ENCODE measurements at regions not wholly inside any gene's neighbourhood (a gene's known extent, or its start where the extent isn't known, plus 50 kb on each side); places are given as distances from the start of the nearest gene placed in this dataset.

DNA sequence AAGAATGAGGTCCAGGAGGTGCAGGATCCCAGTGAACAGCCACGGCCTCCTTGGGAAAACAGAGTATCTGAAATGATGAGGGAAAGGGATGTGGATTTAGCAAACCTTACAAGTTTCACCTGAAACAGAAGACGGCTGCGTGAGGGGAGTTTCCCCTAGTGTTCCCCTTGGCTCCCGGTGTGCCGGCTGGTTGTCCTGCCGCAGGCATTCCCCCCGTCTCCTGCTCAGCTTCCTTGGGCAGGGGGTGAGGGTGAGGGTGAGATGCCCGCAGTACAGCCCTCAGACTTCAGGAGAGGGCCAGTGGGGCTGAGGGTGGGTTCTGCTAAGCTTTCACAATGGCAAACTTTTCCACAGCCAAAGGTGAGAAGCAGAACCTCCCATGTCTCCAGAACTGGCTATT, 201.1 kb upstream of the SOX1 start:
- POLR2A ChIA-PET = no interaction called here

DNA sequence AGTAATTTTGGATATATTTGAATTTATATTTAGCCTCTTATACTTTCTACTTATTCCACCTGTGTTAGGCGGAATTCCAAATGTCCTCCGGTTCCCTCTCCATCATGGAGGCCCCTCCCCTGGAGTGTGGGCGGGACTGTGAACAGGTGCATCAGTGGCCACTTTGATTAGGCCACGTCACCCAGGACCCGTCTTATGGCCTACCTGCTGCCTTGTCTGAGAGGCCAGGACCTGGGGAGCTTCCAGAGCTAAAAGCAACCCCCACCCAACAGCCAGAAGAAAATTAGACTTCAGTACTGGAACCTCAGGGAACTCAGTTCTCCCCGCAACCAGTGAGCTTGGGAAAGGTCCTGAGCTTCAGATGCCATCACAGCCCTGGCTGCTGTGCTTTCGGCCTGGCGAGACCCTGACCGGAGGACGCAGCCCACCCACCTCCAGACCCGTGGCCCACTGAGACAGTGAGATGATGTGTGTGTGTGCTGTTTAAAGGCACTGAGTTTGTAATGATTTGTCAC, 200.2 kb upstream of the SOX1 start:
- no peak overlapping the region for H3K9ac ChIP-seq
- CTCF ChIA-PET = no interaction called here
- H3F3A ChIP-seq (replicated peaks; ENCODE audit: insufficient read depth) = no peaks in the 10 kb centered on the region
- no peaks in the 10 kb centered on the region for H3K79me2 ChIP-seq (ENCODE audit: insufficient read depth)
- H3K9me2 ChIP-seq = no peaks in the 10 kb centered on the region
- DNase-seq = no peak
- no peaks in the 10 kb centered on the region for H3K4me1 ChIP-seq (ENCODE audit: control insufficient read depth in 1 of 2, insufficient read depth in 2 of 2, low read depth in 1 of 2, low read length in 1 of 2)
- H3K36me3 ChIP-seq (replicated peaks in 1 of 2; ENCODE audit: control insufficient read depth in 1 of 2, insufficient read depth in 2 of 2, low read length in 1 of 2) = no peaks in the 10 kb centered on the region
- H3K9me3 ChIP-seq = no peaks in the 10 kb centered on the region
- H2AFZ ChIP-seq (ENCODE audit: low read depth) = no peak overlapping the region
- H4K20me1 ChIP-seq (ENCODE audit: insufficient read depth) = no peaks in the 10 kb centered on the region
- no peak overlapping the region for H3K4me2 ChIP-seq
- H3K27ac ChIP-seq (ENCODE audit: low read depth in 2 of 2, low read length in 1 of 2) = no peak overlapping the region
- no peaks in the 10 kb centered on the region; the same call in 1 of the 2 replicates for H3K27me3 ChIP-seq (ENCODE audit: insufficient read depth)
- POLR2A ChIA-PET = no interaction called here
- WGBS (ENCODE audit: low lambda C conversion rate) = 2% methylated on average over 6 of the region's 11 CpGs
- no peak overlapping the region for H3K4me3 ChIP-seq (ENCODE audit: low read depth in 2 of 2, low read length in 1 of 2)
- TF ChIP-seq NRF1 (IDR thresholded peaks at IDR 0.05; ENCODE audit: low read depth, low read length) = no peak
- TF ChIP-seq, protein P1, sequence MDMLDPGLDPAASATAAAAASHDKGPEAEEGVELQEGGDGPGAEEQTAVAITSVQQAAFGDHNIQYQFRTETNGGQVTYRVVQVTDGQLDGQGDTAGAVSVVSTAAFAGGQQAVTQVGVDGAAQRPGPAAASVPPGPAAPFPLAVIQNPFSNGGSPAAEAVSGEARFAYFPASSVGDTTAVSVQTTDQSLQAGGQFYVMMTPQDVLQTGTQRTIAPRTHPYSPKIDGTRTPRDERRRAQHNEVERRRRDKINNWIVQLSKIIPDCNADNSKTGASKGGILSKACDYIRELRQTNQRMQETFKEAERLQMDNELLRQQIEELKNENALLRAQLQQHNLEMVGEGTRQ (IDR thresholded peaks at IDR 0.05; ENCODE audit: borderline replicate concordance, low read depth, low read length) = no peak
- no peak for TF ChIP-seq MXI1 (IDR thresholded peaks at IDR 0.05; ENCODE audit: low read depth, low read length)
- TF ChIP-seq TAF1 (IDR thresholded peaks at IDR 0.05; ENCODE audit: borderline replicate concordance, low read depth, low read length) = no peak
- TF ChIP-seq SMC3 (IDR thresholded peaks at IDR 0.05; ENCODE audit: low read depth, low read length) = no peak
- TF ChIP-seq JUND (IDR thresholded peaks at IDR 0.05) = no peak
- TF ChIP-seq, protein P2, sequence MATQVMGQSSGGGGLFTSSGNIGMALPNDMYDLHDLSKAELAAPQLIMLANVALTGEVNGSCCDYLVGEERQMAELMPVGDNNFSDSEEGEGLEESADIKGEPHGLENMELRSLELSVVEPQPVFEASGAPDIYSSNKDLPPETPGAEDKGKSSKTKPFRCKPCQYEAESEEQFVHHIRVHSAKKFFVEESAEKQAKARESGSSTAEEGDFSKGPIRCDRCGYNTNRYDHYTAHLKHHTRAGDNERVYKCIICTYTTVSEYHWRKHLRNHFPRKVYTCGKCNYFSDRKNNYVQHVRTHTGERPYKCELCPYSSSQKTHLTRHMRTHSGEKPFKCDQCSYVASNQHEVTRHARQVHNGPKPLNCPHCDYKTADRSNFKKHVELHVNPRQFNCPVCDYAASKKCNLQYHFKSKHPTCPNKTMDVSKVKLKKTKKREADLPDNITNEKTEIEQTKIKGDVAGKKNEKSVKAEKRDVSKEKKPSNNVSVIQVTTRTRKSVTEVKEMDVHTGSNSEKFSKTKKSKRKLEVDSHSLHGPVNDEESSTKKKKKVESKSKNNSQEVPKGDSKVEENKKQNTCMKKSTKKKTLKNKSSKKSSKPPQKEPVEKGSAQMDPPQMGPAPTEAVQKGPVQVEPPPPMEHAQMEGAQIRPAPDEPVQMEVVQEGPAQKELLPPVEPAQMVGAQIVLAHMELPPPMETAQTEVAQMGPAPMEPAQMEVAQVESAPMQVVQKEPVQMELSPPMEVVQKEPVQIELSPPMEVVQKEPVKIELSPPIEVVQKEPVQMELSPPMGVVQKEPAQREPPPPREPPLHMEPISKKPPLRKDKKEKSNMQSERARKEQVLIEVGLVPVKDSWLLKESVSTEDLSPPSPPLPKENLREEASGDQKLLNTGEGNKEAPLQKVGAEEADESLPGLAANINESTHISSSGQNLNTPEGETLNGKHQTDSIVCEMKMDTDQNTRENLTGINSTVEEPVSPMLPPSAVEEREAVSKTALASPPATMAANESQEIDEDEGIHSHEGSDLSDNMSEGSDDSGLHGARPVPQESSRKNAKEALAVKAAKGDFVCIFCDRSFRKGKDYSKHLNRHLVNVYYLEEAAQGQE (IDR thresholded peaks at IDR 0.05; ENCODE audit: low read depth, low read length) = no peak
- TF ChIP-seq MEF2A (IDR thresholded peaks at IDR 0.05; ENCODE audit: borderline replicate concordance, low read depth) = no peak

More for the DNA sequence above, 201.1 kb upstream of the SOX1 start:
- Histone ChIP-seq H3K27me3 (ENCODE audit: insufficient read depth) (no peaks in the 10 kb centered on the region; the same call in 1 of the 2 replicates), H3K4me3 (ENCODE audit: low read depth in 2 of 2, low read length in 1 of 2) (no peak overlapping the region), H3K9ac (no peak overlapping the region), H3K4me1 (ENCODE audit: control insufficient read depth in 1 of 2, insufficient read depth in 2 of 2, low read depth in 1 of 2, low read length in 1 of 2) (no peaks in the 10 kb centered on the region), H3F3A (replicated peaks; ENCODE audit: insufficient read depth) (no peaks in the 10 kb centered on the region), H3K9me2 (no peaks in the 10 kb centered on the region), H3K79me2 (ENCODE audit: insufficient read depth) (no peaks in the 10 kb centered on the region), H3K27ac (ENCODE audit: low read depth in 2 of 2, low read length in 1 of 2) (no peak overlapping the region), H4K20me1 (ENCODE audit: insufficient read depth) (no peaks in the 10 kb centered on the region), H3K9me3 (no peaks in the 10 kb centered on the region), H3K4me2 (no peak overlapping the region), H2AFZ (ENCODE audit: low read depth) (no peak overlapping the region), H3K36me3 (replicated peaks in 1 of 2; ENCODE audit: control insufficient read depth in 1 of 2, insufficient read depth in 2 of 2, low read length in 1 of 2) (no peaks in the 10 kb centered on the region)
- DNase-seq = no peak
- WGBS (ENCODE audit: low lambda C conversion rate) = 5% methylated on average over 4 of the region's 8 CpGs
- TF ChIP-seq MXI1 (IDR thresholded peaks at IDR 0.05; ENCODE audit: low read depth, low read length) (no peak), FOSL2 (IDR thresholded peaks at IDR 0.05; ENCODE audit: borderline replicate concordance, low read depth) (no peak), YY1 (IDR thresholded peaks at IDR 0.05; ENCODE audit: low read depth) (no peak), FOXM1 (IDR thresholded peaks at IDR 0.05; ENCODE audit: low read depth) (no peak), FOXJ3 (CRISPR knock-in tag; IDR thresholded peaks at IDR 0.05) (no peak), GABPA (IDR thresholded peaks at IDR 0.05; ENCODE audit: low read depth) (no peak), EZH2phosphoT487 (IDR thresholded peaks at IDR 0.05; ENCODE audit: borderline replicate concordance, low read depth) (no peak), RAD21 (IDR thresholded peaks at IDR 0.05; ENCODE audit: low read length) (no peak), TEAD4 (IDR thresholded peaks at IDR 0.05; ENCODE audit: borderline replicate concordance, insufficient read depth) (no peak), NRF1 (IDR thresholded peaks at IDR 0.05; ENCODE audit: low read depth, low read length) (no peak), TCF12 (IDR thresholded peaks at IDR 0.05) (no peak), SIN3A (IDR thresholded peaks at IDR 0.05; ENCODE audit: borderline replicate concordance, low read depth, low read length) (no peak), NFIC (IDR thresholded peaks at IDR 0.05; ENCODE audit: borderline replicate concordance) (no peak), CHD2 (IDR thresholded peaks at IDR 0.05; ENCODE audit: low read length, partially characterized antibody) (no peak), ELF1 (IDR thresholded peaks at IDR 0.05) (no peak)
- TF ChIP-seq, protein P3, sequence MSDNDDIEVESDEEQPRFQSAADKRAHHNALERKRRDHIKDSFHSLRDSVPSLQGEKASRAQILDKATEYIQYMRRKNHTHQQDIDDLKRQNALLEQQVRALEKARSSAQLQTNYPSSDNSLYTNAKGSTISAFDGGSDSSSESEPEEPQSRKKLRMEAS (IDR thresholded peaks at IDR 0.05; ENCODE audit: low read depth) = no peak
- TF ChIP-seq, protein P4, sequence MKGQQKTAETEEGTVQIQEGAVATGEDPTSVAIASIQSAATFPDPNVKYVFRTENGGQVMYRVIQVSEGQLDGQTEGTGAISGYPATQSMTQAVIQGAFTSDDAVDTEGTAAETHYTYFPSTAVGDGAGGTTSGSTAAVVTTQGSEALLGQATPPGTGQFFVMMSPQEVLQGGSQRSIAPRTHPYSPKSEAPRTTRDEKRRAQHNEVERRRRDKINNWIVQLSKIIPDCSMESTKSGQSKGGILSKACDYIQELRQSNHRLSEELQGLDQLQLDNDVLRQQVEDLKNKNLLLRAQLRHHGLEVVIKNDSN (IDR thresholded peaks at IDR 0.05; ENCODE audit: borderline replicate concordance, low read depth) = no peak
- TF ChIP-seq, protein P2 (IDR thresholded peaks at IDR 0.05; ENCODE audit: low read depth, low read length) = no peak
- CTCF ChIA-PET = no interaction called here

Measured in SK-N-SH (cell line).